ENCODE measurements at regions not wholly inside any gene's neighbourhood (a gene's known extent, or its start where the extent isn't known, plus 50 kb on each side); places are given as distances from the start of the nearest gene placed in this dataset.

DNA sequence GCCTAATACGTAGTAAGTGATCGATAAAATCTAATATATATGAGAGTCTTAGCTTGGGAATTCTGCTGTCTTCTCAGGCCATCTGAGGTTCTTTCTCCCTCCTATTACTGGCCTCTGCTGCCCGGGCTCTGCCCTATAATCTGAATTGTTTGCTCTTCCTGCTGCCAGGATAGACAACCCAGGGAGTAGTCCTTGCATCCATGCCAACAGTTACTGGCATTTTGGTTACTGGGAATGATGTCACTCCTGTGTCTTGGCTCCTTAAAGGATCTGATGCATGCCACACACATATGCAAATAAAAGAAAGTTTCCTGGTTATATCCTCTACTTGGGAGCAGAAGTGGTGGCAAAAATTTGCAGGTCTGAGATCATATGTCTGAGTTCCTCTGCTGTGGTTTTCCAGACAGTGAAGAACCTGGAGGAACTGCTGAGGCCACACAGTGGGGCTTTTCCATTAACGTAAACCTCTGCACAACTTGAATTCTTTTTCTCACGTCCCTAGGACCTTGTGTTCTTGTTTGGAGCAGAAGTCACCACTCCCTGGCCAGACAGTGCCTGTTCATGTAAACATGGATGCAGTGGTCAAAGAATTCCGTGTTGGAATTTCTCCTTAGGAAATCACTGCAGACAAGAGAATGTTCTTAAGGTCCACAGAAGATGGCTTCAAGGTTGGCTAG is 320.6 kb upstream of the TBX3 start:
- TF ChIP-seq POLR2A (IDR thresholded peaks at IDR 0.05) (no peak), CTCF (IDR thresholded peaks at IDR 0.05) (no peak)
